Ascending aorta (tissue), 2 donors: ENCODE measurements at regions not wholly inside any gene's neighbourhood (a gene's known extent, or its start where the extent isn't known, plus 50 kb on each side); places are given as distances from the start of the nearest gene placed in this dataset.
"Not testable (repeated sequence)": the region's sequence is repeated elsewhere in the genome, so short reads cannot be mapped to it uniquely, and the experiment has no call there.

Source experiments
- DNase-seq, 2 donors: peaks; one replicate each; pipeline ENCODE4 v3.0.0-alpha.2; 2019; ENCODE audit warnings: low spot score in 2 of 2
- H3K27ac ChIP-seq, 2 donors: fragments of 200-600 bp; sonication (generic); one replicate each; pipeline ENCODE4 v1.5.1; 2016 to 2017; ENCODE audit warnings: mild to moderate bottlenecking in 1 of 2
- H3K27me3 ChIP-seq: fragments of 200-600 bp; sonication (generic); one replicate; pipeline ENCODE4 v1.5.1; 2017
- H3K36me3 ChIP-seq, 2 donors: fragments of 200-600 bp; sonication (generic); one replicate each; pipeline ENCODE4 v1.5.1; 2016
- H3K4me1 ChIP-seq, 2 donors: fragments of 200-600 bp; sonication (generic); one replicate each; pipeline ENCODE4 v1.5.1; 2016 to 2017; ENCODE audit warnings: mild to moderate bottlenecking in 1 of 2
- H3K4me3 ChIP-seq, 2 donors: fragments of 200-600 bp; sonication (generic); one replicate each; pipeline ENCODE4 v1.5.1; 2016 to 2017; ENCODE audit warnings: mild to moderate bottlenecking in 1 of 2
- H3K9me3 ChIP-seq, 2 donors: fragments of 200-600 bp; sonication (generic); one replicate each; pipeline ENCODE4 v1.5.1; 2016
- CTCF ChIP-seq, 3 experiments: fragments of 200-600 bp in 2 of 3; fragments of 450-650 bp in 1 of 3; sonication (generic) in 2 of 3; IDR thresholded peaks; one replicate each; pipeline ENCODE4 v1.5.1; 2016 to 2019; ENCODE audit warnings: antibody characterized with exemption in 3 of 3, mild to moderate bottlenecking in 1 of 3, moderate library complexity in 1 of 3
- intact Hi-C: fragments of 100-400 bp; cut with DNase I; formaldehyde crosslinking; loops from one replicate; pipeline ENCODE4 v1.15.1; 2023

- Histone ChIP-seq H3K27ac (no peak overlapping the region), H3K4me1 (no peaks in the 10 kb centered on the region), H3K27me3 (no peaks in the 10 kb centered on the region), H3K9me3 (no peaks in the 10 kb centered on the region), H3K4me3 (no peak overlapping the region), H3K36me3 (no peaks in the 10 kb centered on the region)
- intact Hi-C loops, result no loop called here
- DNase-seq, result no peak
- no peak for TF ChIP-seq CTCF (IDR thresholded peaks at IDR 0.05)
Observed at GRCh38 chr10:109737626-109738025, 185.7 kb downstream of the XPNPEP1 start.

- Histone ChIP-seq H3K9me3 (no peaks in the 10 kb centered on the region), H3K27me3 (no peaks in the 10 kb centered on the region), H3K4me3 (no peak overlapping the region), H3K4me1 (no peaks in the 10 kb centered on the region), H3K27ac (no peak overlapping the region), H3K36me3 (no peaks in the 10 kb centered on the region)
- intact Hi-C loops, result no loop called here
- TF ChIP-seq CTCF (IDR thresholded peaks at IDR 0.05), result no peak
- no peak for DNase-seq
Observed at GRCh38 chr10:109737009-109737408, 186.3 kb downstream of the XPNPEP1 start.

GRCh38 chr10:109735776-109736175 is 187.5 kb downstream of the XPNPEP1 start:
- intact Hi-C loops, result no loop called here
- Histone ChIP-seq H3K36me3 (no peaks in the 10 kb centered on the region), H3K4me3 (no peak overlapping the region), H3K27me3 (no peaks in the 10 kb centered on the region), H3K9me3 (no peaks in the 10 kb centered on the region), H3K4me1 (no peaks in the 10 kb centered on the region), H3K27ac (no peak overlapping the region)
- no peak for TF ChIP-seq CTCF (IDR thresholded peaks at IDR 0.05)
- no peak for DNase-seq

- no peaks in the 10 kb centered on the region for H3K9me3 ChIP-seq
Observed at GRCh38 chr10:109732254-109732965, 190.9 kb downstream of the XPNPEP1 start.

GRCh38 chr10:109729895-109730294 is 193.4 kb downstream of the XPNPEP1 start:
- DNase-seq, H3K9me3 ChIP-seq, H3K27me3 ChIP-seq, H3K36me3 ChIP-seq, H3K4me1 ChIP-seq, H3K4me3 ChIP-seq, H3K27ac ChIP-seq, intact Hi-C loops: not testable (repeated sequence)

More at GRCh38 chr10:109732254-109732965, 190.9 kb downstream of the XPNPEP1 start:
- Histone ChIP-seq H3K27ac (no peak overlapping the region), H3K4me3 (no peak overlapping the region), H3K27me3 (no peaks in the 10 kb centered on the region), H3K36me3 (no peaks in the 10 kb centered on the region), H3K4me1 (no peaks in the 10 kb centered on the region)
- no peak for DNase-seq
- TF ChIP-seq CTCF (IDR thresholded peaks at IDR 0.05), result no peak
- intact Hi-C loops, result no loop called here

- H3K27me3 ChIP-seq, result no peaks in the 10 kb centered on the region
- no peak for DNase-seq
- no peak overlapping the region for H3K4me3 ChIP-seq
- H3K9me3 ChIP-seq, result no peaks in the 10 kb centered on the region
- TF ChIP-seq CTCF (IDR thresholded peaks at IDR 0.05), result no peak
- no peaks in the 10 kb centered on the region for H3K4me1 ChIP-seq
- intact Hi-C loops, result no loop called here
- no peak overlapping the region for H3K27ac ChIP-seq
- no peaks in the 10 kb centered on the region for H3K36me3 ChIP-seq
Observed at GRCh38 chr10:109727436-109727835, 195.9 kb downstream of the XPNPEP1 start.
